Chondrocyte (in vitro differentiated cells): ENCODE measurements at regions not wholly inside any gene's neighbourhood (a gene's known extent, or its start where the extent isn't known, plus 50 kb on each side); places are given as distances from the start of the nearest gene placed in this dataset.
"Not testable (repeated sequence)": the region's sequence is repeated elsewhere in the genome, so short reads cannot be mapped to it uniquely, and the experiment has no call there.

Experiments
- DNase-seq: peaks from one replicate; pipeline ENCODE4 v3.0.0; 2021; ENCODE audit warnings: mixed read lengths, low spot score
- H3K27ac Mint-ChIP-seq: one replicate; pipeline ENCODE4 v1.8.0; 2021; ENCODE audit warnings: mild to moderate bottlenecking, moderate library complexity, mixed read lengths; ENCODE audit not compliant: unreplicated experiment
- H3K27me3 Mint-ChIP-seq: 2 replicates; pipeline ENCODE4 v1.8.0; 2021; ENCODE audit warnings: low read depth, mixed read lengths
- H3K36me3 Mint-ChIP-seq: 2 replicates; pipeline ENCODE4 v1.8.0; 2021; ENCODE audit warnings: low read depth, mixed read lengths
- H3K4me1 Mint-ChIP-seq: 2 replicates; pipeline ENCODE4 v1.8.0; 2021; ENCODE audit warnings: low read depth, mild to moderate bottlenecking, mixed read lengths
- H3K4me3 Mint-ChIP-seq: one replicate; pipeline ENCODE4 v1.8.0; 2021; ENCODE audit warnings: mild to moderate bottlenecking, moderate library complexity, mixed read lengths; ENCODE audit not compliant: unreplicated experiment
- H3K9me3 Mint-ChIP-seq: 2 replicates; pipeline ENCODE4 v1.8.0; 2021; ENCODE audit warnings: low read depth, mixed read lengths
- TF ChIP-seq, protein P1 (sequence below): fragments of 200-600 bp; sonication (generic); IDR thresholded peaks from 2 replicates; pipeline ENCODE4 v1.5.0; 2021; ENCODE audit warnings: antibody characterized with exemption, mild to moderate bottlenecking, moderate library complexity

DNA sequence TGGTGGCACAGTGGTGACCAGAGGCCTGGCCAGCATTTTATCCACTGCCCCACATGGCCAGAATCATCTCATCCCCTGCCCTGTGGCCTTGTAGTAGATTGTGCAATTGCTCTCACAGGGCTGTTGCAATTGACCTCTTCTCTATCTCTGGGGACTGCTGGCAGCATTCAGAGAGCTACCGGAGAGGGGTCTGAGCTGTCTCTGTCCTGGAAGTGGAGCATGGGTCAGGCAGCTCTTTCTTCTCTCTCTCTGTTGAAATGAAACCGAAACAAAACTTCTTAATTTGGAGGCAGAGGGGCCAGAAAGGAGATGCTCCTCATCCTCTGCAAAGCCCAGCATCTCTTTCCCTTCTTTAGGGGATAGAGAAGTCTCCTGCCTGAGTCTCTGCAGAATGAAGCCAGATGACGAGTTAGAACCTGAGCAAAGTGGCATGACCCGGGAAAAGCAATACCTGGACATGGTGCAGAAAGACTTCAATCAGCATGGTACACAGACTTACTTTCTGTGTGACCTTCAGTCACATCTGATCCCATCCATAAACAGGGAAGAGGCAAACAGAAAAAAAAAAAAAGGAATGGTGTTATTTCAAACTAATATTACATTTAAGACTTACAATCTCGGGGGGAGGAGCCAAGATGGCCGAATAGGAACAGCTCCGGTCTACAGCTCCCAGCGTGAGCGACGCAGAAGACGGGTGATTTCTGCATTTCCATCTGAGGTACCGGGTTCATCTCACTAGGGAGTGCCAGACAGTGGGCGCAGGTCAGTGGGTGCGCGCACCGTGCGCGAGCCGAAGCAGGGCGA, 144.5 kb upstream of the BCL6 start:
- Mint-ChIP-seq H3K36me3 (no peaks in the 10 kb centered on the region), H3K4me3 (peak overlapping the region; percentile 50), H3K27ac (peak overlapping the region; percentile 27), H3K27me3 (no peaks in the 10 kb centered on the region), H3K4me1 (no peaks in the 10 kb centered on the region), H3K9me3 (peaks cover 6% of the 10 kb centered on the region)
- TF ChIP-seq, protein P1, sequence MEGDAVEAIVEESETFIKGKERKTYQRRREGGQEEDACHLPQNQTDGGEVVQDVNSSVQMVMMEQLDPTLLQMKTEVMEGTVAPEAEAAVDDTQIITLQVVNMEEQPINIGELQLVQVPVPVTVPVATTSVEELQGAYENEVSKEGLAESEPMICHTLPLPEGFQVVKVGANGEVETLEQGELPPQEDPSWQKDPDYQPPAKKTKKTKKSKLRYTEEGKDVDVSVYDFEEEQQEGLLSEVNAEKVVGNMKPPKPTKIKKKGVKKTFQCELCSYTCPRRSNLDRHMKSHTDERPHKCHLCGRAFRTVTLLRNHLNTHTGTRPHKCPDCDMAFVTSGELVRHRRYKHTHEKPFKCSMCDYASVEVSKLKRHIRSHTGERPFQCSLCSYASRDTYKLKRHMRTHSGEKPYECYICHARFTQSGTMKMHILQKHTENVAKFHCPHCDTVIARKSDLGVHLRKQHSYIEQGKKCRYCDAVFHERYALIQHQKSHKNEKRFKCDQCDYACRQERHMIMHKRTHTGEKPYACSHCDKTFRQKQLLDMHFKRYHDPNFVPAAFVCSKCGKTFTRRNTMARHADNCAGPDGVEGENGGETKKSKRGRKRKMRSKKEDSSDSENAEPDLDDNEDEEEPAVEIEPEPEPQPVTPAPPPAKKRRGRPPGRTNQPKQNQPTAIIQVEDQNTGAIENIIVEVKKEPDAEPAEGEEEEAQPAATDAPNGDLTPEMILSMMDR: no peak
- DNase-seq: no peak

DNA sequence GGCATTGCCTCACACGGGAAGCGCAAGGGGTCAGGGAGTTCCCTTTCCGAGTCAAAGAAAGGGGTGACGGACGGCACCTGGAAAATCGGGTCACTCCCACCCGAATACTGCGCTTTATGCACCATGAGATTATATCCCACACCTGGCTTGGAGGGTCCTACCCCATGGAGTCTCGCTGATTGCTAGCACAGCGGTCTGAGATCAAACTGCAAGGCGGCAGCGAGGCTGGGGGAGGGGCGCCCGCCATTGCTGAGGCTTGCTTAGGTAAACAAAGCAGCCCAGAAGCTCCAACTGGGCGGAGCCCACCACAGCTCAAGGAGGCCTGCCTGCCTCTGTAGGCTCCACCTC, 145.1 kb upstream of the BCL6 start:
- not testable (repeated sequence) for DNase-seq, H3K4me1 Mint-ChIP-seq, H3K36me3 Mint-ChIP-seq, H3K9me3 Mint-ChIP-seq, H3K27me3 Mint-ChIP-seq, H3K27ac Mint-ChIP-seq
- peak overlapping the region; percentile 50 for H3K4me3 Mint-ChIP-seq

DNA sequence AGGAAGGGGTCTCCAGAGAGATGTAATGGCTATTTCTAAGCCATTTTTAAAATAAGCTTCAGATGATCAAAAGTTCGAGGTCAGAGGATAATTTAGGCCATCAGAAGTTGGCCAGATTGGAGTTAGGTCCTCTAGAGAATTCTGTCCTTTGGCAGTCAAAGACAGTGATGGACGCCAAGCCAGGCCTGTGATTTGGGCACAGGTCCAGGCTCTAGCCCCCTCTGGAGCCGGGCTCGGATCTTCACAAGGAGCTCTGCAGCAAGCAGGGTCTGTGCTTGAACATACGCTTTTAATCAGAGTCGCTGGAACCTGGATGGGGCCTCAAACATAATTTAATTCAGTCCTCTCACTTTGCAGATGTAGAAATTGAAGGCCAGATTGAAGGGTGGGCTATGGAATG, 151.4 kb upstream of the BCL6 start:
- no peaks in the 10 kb centered on the region for H3K4me1 Mint-ChIP-seq
- no peak overlapping the region for H3K4me3 Mint-ChIP-seq
- H3K27ac Mint-ChIP-seq: no peak overlapping the region
- H3K27me3 Mint-ChIP-seq: peaks cover 7% of the 10 kb centered on the region
- TF ChIP-seq, protein P1: no peak
- H3K9me3 Mint-ChIP-seq: no peaks in the 10 kb centered on the region
- H3K36me3 Mint-ChIP-seq: no peaks in the 10 kb centered on the region
- no peak for DNase-seq

DNA sequence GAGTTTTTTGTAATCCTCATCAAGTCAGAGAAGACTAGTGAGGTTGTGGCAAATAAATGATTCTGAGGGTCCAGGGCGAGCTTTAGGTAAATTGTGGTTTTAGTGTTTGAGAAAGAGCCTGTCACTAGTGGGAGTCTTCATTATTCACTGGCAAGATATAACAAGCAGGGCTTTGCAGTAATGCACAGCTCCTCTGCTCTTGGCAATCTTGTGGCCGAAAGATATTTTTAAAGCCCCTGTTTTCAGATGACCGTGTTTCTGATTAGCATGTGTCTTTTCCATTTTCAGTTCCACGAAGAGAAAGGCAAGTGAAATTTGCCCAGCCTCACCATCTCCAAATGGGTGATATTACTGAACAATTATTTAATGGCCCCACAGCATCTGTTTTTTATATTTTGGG, 154.0 kb upstream of the BCL6 start:
- H3K4me1 Mint-ChIP-seq: no peaks in the 10 kb centered on the region
- no peak overlapping the region for H3K4me3 Mint-ChIP-seq

DNA sequence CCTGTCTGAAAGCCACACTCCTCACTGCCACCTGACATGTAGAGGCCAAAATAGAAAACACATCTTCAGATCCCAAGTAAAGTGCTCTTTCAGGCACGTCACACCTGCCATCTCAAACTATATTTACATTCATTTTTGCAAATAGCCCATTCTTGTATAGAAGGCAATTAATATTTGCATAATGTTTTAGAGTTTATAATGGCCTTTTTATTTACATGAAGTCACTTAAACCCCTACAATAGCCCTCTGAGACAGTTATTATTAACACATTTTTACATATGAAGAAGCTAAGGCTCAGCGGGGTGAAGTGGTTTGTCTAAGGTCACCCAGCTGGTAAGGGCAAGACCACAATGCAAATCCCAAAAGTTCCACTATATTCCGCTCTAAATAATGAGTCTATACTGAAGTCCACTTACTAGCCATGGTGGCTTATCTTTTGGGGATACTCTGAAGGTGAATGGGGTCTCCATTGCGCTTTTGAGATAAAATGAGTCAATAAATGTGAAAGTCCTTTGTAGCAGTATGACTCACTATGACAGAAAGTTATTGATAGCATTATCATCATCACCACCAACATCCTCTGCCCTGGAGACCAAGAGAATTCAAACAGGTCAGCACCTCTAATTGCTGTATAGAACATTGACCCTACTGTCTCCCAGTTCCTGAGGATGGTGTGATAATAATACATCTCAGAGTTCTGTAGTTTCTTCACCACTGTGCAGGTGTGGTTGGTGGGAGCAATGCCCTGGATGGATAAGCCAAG, 155.9 kb upstream of the BCL6 start:
- TF ChIP-seq, protein P1: no peak
- no peaks in the 10 kb centered on the region for H3K4me1 Mint-ChIP-seq
- H3K9me3 Mint-ChIP-seq: no peaks in the 10 kb centered on the region
- no peaks in the 10 kb centered on the region for H3K36me3 Mint-ChIP-seq
- no peak overlapping the region for H3K27ac Mint-ChIP-seq
- DNase-seq: no peak
- H3K27me3 Mint-ChIP-seq: peaks cover 7% of the 10 kb centered on the region
- H3K4me3 Mint-ChIP-seq: no peak overlapping the region

More for the DNA sequence above, 154.0 kb upstream of the BCL6 start:
- Mint-ChIP-seq H3K27me3 (peaks cover 7% of the 10 kb centered on the region), H3K36me3 (no peaks in the 10 kb centered on the region), H3K9me3 (no peaks in the 10 kb centered on the region), H3K27ac (no peak overlapping the region)
- TF ChIP-seq, protein P1: no peak
- DNase-seq: no peak
